Activated CD4-positive, alpha-beta T cell treated with anti-CD3 and anti-CD28 coated beads, Interleukin-2, amount 50 U/mL, for 16 hours (primary cell): ENCODE measurements at regions not wholly inside any gene's neighbourhood (a gene's known extent, or its start where the extent isn't known, plus 50 kb on each side); places are given as distances from the start of the nearest gene placed in this dataset.

ENCODE experiments used
- DNase-seq: peaks from one replicate; pipeline ENCODE4 v3.0.0-alpha.2; 2020

DNA sequence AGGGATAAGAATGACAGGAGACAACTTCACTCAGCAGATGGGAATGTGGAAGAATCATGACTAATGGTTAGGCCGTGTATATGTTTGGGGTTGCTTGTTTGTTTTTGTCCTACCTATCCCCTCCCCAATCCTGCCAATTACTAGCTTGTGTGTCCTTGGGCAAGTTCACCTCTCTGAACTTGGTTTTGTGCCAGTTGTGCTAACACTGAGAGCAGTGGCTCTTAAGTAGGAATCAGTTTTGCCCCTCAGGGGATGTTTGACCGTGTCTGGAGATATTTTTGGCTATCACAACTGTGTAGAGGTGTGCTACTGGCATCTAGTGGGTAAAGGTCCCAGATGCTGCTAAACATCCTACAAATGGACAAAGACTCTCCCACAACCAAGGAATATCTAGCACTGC, 287.0 kb downstream of the DMRT2 start:
- DNase-seq = no peak

DNA sequence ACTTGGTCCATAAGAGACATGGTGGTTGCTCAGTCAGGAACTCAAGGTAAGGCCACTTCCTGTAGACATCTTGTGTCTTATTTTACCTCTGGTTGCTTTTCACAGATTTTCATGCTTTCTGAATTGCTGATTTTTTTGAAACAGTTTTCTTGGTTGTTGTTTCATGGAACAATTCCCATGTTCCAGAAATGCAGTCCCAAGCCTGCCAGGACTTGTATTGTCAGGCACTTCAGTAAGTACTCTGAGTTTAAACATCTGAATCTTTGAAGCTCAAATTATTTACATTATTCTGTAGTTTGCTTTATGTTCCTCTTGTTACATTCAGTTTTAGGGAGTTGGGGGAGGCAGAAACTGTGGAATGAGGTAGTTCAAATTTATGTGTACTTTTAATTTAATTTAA, 290.2 kb downstream of the DMRT2 start:
- no peak for DNase-seq

- no peak for DNase-seq
Observed at GRCh38 chr9:1353291-1353690, 303.1 kb downstream of the DMRT2 start.

- no peak for DNase-seq
Observed at GRCh38 chr9:1354086-1354485, 303.9 kb downstream of the DMRT2 start.

GRCh38 chr9:1354606-1355005, 304.4 kb downstream of the DMRT2 start:
- no peak for DNase-seq

GRCh38 chr9:1355656-1356055, 305.5 kb downstream of the DMRT2 start:
- DNase-seq = no peak

DNA sequence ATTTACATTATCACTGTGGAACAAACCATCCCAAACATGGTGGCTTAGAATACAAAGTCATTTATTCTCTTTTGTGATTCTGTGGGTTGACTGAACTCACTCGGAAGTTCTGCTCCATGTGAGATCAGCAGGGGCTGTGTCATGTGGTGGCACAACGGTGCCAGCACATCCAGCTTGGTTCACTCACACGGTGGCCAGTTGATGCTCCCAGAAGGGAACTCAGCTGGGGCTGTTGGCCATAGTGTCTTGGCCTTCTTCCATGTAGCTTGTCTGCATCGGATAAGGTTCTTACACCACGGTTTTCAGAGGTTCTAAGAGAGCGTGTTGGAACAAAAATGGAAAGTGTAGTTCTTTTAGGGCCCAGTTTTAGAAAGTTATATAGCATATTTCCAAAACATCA, 312.7 kb downstream of the DMRT2 start:
- DNase-seq = no peak

GRCh38 chr9:1366276-1366675, 316.1 kb downstream of the DMRT2 start:
- DNase-seq = no peak

- DNase-seq = no peak
Observed at GRCh38 chr9:1369297-1369696, 319.1 kb downstream of the DMRT2 start.

DNA sequence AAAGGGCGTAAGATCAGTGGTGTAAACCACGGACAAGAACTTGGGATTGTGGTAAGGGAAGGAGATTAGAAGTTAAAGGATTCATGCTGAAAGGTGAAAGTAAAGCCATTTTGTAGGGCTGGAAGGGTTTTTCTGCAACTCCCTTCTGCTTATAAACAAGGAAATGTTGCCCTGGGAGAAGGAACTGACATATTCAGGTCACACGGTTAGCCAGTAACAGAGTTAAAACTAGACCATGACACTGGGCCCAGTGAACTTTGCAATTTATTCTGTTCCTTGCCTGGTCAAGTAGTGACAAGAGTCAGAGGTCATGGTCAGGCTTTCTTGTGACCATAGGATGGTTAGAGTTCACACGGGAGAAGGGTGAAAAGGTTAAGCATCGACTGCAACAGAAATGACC, 323.3 kb downstream of the DMRT2 start:
- no peak for DNase-seq

DNA sequence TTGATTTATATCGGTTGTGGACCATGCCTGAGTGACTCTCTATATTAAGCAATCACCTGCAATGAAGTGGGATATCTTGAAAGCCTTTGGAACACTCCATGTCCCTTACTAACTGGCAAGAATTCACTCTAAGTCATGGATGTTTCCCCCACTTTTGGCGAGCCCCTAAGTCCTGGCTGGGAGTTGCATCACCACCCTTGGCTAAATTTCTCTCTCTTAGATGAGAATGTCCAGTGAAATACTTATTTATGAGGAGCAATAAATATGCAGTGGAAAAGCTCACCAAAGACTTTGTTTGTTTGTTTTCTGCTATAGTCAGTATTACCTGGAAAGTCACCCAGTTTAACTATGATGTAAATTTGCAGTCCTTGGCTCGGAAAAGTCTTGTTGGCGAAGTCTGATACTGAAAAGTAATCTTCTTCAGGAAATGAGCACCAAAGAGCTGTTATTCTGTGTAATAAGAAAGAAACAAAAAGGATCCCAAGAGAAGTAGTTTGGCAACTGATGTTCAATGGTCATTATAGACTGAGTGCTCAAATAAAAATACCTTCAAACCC, 333.8 kb downstream of the DMRT2 start:
- DNase-seq = no peak

- DNase-seq = no peak
Observed at GRCh38 chr9:1384816-1385215, 334.7 kb downstream of the DMRT2 start.

GRCh38 chr9:1386420-1386819, 336.3 kb downstream of the DMRT2 start:
- DNase-seq = no peak

DNA sequence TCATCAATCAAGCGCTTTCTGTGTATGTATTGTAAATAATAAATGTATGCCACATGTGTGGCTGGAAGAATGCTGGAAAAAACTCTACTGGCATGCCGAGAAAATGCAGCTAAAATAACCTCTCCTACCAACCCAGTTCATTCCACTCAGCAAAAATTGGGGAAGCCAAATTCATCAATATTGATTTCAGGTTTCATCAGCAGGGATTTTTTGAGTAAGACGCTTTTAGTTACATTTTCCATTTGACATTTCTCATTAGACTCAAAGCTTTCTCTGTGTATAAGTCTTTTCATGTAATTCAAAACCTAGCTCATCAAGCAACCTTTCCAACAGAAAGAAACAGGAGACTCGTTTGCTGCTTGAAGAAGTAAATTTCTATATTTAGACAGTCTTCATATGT, 338.1 kb downstream of the DMRT2 start:
- DNase-seq = no peak

DNA sequence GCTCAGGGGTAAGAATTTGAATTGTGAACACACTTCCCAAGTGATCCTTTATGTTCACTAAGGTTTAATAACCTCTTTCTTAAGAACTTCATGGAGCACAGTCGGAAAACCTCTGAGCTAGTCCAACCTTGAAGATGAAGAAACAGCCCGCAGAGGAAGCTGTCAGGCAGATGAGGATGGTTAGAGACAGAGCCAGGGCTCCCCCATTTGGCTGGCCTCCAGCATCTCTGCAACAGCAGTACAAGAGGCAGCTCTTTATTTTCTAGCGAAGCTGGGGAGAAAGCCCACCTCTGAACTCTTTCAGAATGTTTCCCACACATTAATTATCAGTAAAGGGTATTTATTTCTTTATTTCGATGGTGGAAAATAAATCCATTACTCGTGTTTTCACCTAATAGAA, 350.8 kb downstream of the DMRT2 start:
- no peak for DNase-seq

DNA sequence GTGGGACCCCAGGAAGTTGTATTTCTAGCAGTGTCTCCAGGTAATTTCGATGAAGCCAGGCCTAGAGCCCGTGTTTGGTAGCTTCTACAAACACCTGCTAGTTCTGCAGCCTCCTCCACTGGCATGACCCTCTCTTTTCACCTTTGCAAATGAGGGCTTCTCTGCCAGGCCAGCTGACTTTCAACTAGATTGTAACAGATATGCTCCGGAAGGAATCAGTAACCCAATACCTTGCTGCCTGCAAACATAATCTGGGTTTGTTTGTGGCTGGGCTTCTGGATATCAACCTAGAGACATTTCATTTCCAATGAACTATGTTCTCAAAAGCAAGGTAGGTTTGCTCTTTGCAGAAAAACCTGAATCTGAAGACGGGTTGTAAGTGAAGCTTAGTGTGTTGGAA, 354.8 kb downstream of the DMRT2 start:
- no peak for DNase-seq

DNA sequence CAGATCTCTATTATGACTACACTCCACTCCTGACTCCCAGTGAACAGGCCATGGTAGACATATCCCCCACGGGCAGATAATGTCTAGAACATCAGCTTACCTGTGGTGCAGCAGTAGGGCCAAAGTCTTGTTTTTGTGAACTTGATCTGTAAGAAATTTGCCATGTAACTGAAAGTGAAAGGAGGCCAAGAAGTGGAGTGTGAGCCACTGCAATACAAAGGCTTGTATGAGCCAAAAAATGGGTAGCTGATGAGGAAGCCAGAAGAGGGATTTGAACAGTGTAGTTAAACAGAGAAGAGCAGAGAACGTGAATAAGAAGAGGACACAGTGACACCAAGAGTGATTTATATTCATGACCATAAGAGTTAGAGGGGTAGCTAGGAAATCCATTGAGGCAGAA, 361.7 kb downstream of the DMRT2 start:
- DNase-seq = no peak

GRCh38 chr9:1414711-1415131, 364.6 kb downstream of the DMRT2 start:
- DNase-seq = no peak

DNA sequence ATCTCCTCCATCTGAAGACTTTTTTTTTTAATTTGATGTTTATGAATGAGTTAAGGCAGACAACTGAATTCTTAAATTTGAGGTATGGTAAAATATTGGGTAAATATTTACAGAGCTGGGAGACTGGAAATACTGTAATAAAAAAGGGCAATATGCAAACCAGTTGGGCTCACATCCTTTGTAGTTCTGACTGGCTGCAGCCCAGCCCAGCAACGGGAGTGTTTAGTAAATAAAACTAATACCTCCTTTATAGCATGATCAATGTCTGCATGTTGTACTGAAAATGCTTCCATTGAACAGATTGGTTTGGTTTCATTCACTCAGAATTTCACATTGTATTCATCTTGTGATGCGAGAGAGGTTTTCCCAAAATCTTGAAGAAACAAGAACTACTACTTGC, 365.0 kb downstream of the DMRT2 start:
- no peak for DNase-seq

DNA sequence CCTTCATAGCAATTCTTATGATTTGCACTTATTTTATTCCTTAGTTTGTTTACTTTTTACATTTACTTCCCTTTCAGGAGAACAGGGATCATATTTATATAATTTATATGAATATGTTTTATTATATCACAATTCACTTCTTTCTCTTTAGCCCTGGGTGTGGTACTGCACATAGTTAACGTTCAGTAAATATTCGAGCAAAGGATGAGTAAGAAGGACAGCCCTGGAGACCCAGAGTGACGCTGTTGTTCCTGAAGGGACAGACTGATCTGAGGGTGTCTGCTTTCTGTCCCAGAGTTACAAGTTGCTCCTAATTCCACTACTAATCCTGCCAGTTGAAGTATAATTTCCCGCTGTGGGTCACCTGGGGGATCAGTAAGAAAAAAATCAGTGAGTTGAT, 366.1 kb downstream of the DMRT2 start:
- no peak for DNase-seq

DNA sequence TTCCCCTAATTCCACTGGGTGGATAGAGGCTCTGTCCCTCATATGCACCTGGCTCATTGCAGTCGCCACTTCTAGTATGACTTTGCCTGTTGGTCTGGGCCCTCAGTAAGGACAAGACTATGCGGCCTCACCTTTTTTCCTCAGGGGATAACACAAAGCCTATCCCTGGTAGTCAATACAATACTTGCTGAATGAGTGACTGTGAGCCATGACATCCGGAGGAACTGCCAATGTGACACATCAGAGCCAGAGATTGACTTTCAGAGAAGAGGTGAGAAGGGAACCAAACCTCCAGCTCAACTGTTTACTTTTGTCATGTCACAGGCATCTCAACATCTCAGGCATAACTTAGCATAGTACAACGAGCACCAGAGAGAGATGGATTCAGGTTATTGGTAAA, 371.3 kb downstream of the DMRT2 start:
- peak; percentile 14 for DNase-seq

- DNase-seq = no peak
Observed at GRCh38 chr9:1427875-1428274, 377.7 kb downstream of the DMRT2 start.

- no peak for DNase-seq
Observed at GRCh38 chr9:1429297-1429696, 379.1 kb downstream of the DMRT2 start.

DNA sequence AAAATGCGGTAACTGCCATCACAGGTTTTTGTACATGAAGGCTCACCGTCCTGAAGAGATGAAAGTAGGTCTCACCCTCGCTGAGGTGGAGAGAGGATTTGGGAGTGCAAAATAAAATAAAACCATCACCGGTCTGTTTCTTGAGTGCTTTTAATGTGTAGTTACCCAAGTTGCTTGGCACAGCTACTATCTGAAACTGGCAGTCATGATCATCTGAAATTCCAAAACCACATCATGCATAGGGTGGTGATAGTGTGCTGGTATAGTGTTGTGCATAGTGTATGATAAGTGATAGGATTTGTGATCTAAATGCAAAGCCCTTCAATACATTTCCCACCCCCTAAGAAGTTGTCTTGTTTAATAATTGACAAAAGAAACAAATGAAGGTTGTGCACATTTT, 381.3 kb downstream of the DMRT2 start:
- no peak for DNase-seq

- no peak for DNase-seq
Observed at GRCh38 chr9:1434052-1434767, 384.1 kb downstream of the DMRT2 start.
